ENCODE measurements at regions not wholly inside any gene's neighbourhood (a gene's known extent, or its start where the extent isn't known, plus 50 kb on each side); places are given as distances from the start of the nearest gene placed in this dataset.

- TF ChIP-seq POLR2A (IDR thresholded peaks at IDR 0.05) (no peak), POLR2AphosphoS5 (IDR thresholded peaks at IDR 0.05) (no peak), CTCF (IDR thresholded peaks at IDR 0.05) (no peak)
These were observed 231.5 kb downstream of the SUDS3 start for GRCh38 chr12:118607831-118608230.
